Fibroblast of villous mesenchyme (primary cell): ENCODE measurements at regions not wholly inside any gene's neighbourhood (a gene's known extent, or its start where the extent isn't known, plus 50 kb on each side); places are given as distances from the start of the nearest gene placed in this dataset.

Experiments
- DNase-seq: peaks from one replicate; pipeline ENCODE4 v3.0.0-alpha.2; 2010; ENCODE audit warnings: low read depth
- H3K4me3 ChIP-seq: 2 replicates; pipeline ENCODE4 v1.5.1; 2011; ENCODE audit warnings: low read depth, mild to moderate bottlenecking, low read length
- TF ChIP-seq, protein P1 (sequence below): IDR thresholded peaks from 2 replicates; pipeline ENCODE4 v1.5.1; 2012; ENCODE audit warnings: low read depth, mild to moderate bottlenecking, low read length; ENCODE audit not compliant: insufficient read depth

DNA sequence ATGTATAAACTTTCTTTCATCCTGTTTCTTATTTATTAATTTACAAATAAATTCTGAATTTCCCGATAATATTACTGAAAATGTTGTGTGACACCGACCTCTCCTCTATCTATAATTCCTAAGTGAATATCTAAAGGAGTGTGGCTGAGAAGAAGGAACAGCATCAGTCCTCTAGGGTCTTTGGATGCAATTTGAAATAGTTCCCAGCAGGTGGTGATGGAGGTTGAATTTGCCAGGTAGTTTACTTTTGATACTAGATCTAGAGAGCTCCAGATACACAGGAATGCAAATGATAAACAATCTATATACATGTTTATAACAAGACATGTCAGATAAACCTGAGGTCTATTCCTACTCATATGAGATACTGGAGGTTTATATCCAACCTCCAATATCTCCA, 305.4 kb downstream of the PCDH18 start:
- TF ChIP-seq, protein P1, sequence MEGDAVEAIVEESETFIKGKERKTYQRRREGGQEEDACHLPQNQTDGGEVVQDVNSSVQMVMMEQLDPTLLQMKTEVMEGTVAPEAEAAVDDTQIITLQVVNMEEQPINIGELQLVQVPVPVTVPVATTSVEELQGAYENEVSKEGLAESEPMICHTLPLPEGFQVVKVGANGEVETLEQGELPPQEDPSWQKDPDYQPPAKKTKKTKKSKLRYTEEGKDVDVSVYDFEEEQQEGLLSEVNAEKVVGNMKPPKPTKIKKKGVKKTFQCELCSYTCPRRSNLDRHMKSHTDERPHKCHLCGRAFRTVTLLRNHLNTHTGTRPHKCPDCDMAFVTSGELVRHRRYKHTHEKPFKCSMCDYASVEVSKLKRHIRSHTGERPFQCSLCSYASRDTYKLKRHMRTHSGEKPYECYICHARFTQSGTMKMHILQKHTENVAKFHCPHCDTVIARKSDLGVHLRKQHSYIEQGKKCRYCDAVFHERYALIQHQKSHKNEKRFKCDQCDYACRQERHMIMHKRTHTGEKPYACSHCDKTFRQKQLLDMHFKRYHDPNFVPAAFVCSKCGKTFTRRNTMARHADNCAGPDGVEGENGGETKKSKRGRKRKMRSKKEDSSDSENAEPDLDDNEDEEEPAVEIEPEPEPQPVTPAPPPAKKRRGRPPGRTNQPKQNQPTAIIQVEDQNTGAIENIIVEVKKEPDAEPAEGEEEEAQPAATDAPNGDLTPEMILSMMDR, result peak; percentile 40
- DNase-seq, result peak; percentile 20
- H3K4me3 ChIP-seq, result no peak overlapping the region

GRCh38 chr4:137226221-137226620, 306.1 kb downstream of the PCDH18 start:
- TF ChIP-seq, protein P1, result no peak
- peak; percentile 43 for DNase-seq

GRCh38 chr4:137213372-137214173, 318.7 kb downstream of the PCDH18 start:
- TF ChIP-seq, protein P1, result no peak

More at GRCh38 chr4:137226221-137226620, 306.1 kb downstream of the PCDH18 start:
- H3K4me3 ChIP-seq, result no peak overlapping the region

DNA sequence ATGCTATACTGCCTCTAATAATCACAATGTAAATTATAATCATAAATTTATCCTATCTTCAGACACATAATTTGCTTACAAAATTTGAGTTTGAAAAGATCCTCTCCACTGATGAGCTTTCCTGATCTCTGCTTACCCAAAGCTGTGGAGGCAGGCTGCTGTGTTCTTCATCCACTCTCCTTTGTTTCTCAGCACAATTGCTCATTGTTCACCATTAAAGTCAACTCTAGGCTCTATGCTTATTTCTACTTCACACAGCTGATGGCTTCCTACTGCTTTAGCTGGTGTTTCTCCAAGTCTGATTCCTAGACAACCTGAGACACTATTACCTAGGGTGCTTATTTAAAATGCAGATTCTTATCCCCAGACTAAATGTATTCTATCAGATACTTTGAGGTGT, 319.7 kb downstream of the PCDH18 start:
- DNase-seq, result no peak
- TF ChIP-seq, protein P1, result no peak
- H3K4me3 ChIP-seq, result no peak overlapping the region

More at GRCh38 chr4:137213372-137214173, 318.7 kb downstream of the PCDH18 start:
- peak; percentile 60 for DNase-seq
- no peak overlapping the region for H3K4me3 ChIP-seq

GRCh38 chr4:137209240-137209639, 323.1 kb downstream of the PCDH18 start:
- DNase-seq, result no peak
- TF ChIP-seq, protein P1, result no peak
- H3K4me3 ChIP-seq, result no peak overlapping the region

DNA sequence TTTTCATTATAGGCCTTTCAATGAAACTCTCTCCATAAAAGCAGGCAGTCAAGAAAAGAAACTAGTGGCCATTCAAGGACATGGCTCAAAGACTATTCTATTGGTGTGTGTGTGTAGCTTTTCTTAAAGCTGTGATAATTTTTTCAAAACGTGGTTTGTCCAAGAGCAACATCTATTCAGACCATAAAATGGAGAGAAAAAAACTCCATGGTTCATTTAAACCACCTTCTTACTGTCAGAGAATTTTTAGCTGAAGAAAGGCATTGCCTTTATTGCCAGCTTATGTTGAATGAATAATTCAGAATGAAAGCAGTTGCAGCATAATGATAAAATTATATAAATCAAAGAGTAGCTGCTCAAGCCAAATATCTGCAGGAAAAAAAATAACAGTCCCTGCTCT, 325.5 kb downstream of the PCDH18 start:
- TF ChIP-seq, protein P1, result no peak
- H3K4me3 ChIP-seq, result no peak overlapping the region
- no peak for DNase-seq
